ENCODE measurements at regions not wholly inside any gene's neighbourhood (a gene's known extent, or its start where the extent isn't known, plus 50 kb on each side); places are given as distances from the start of the nearest gene placed in this dataset.

- H3K23ac ChIP-seq (ENCODE audit: insufficient read length), result no peak overlapping the region
- no peaks in the 10 kb centered on the region for H3K4me1 ChIP-seq (replicated peaks in 1 of 4; ENCODE audit: control insufficient read depth in 3 of 4, insufficient read depth in 4 of 4, low read length in 3 of 4)
- H2AK5ac ChIP-seq (ENCODE audit: low read depth, low read length), result no peak overlapping the region
- no peak overlapping the region for H4K91ac ChIP-seq (replicated peaks; ENCODE audit: insufficient read length, low read length)
- no peaks in the 10 kb centered on the region for H3K27me3 ChIP-seq (replicated peaks in 1 of 4; ENCODE audit: control insufficient read depth in 3 of 4, extremely low read depth in 1 of 4, insufficient read depth in 3 of 4, low read length in 3 of 4)
- no peak overlapping the region for H3K27ac ChIP-seq (ENCODE audit: low read depth, low read length)
- no peak overlapping the region for H2BK12ac ChIP-seq (ENCODE audit: low read depth, low read length)
- H3K14ac ChIP-seq (ENCODE audit: insufficient read length), result no peak overlapping the region
- FAIRE-seq (no peak), DNase-seq (ENCODE audit: low read depth in 1 of 2, low spot score in 2 of 2) (no peak)
- no peak overlapping the region for H3K4me3 ChIP-seq (ENCODE audit: extremely low read depth in 1 of 4, insufficient read depth in 2 of 4, low read depth in 3 of 4, low read length in 4 of 4)
- H2BK120ac ChIP-seq (replicated peaks; ENCODE audit: low read depth, low read length), result no peak overlapping the region
- no peaks in the 10 kb centered on the region for H3K79me1 ChIP-seq (ENCODE audit: low read depth, low read length)
- ChIA-PET CTCF (ENCODE audit: partially characterized antibody) (no interaction called here), POLR2A (ENCODE audit: partially characterized antibody) (no interaction called here)
- no peak overlapping the region for H2BK20ac ChIP-seq (ENCODE audit: low read length)
- H3K4me2 ChIP-seq (ENCODE audit: insufficient read depth in 1 of 2, low read depth in 2 of 2, low read length in 2 of 2), result no peak overlapping the region
- H2BK5ac ChIP-seq (ENCODE audit: low read depth, low read length), result no peak overlapping the region
- H3K36me3 ChIP-seq (ENCODE audit: control insufficient read depth in 2 of 4, insufficient read depth in 4 of 4, low read length in 3 of 4), result no peaks in the 10 kb centered on the region
- H3K18ac ChIP-seq (ENCODE audit: extremely low read depth, low read length), result no peak overlapping the region
- no peak overlapping the region for H4K8ac ChIP-seq (ENCODE audit: extremely low read depth, insufficient read depth, low read length)
- H3K4ac ChIP-seq (replicated peaks; ENCODE audit: insufficient read length, low read depth, low read length), result no peak overlapping the region
- H2AFZ ChIP-seq (ENCODE audit: low read length), result no peak overlapping the region
- TF ChIP-seq PHF8 (conservative IDR thresholded peaks at IDR 0.05; ENCODE audit: low read depth, low read length), result no peak
- no peak for TF ChIP-seq SP2 (IDR thresholded peaks at IDR 0.05; ENCODE audit: low read length)
- no peak for TF ChIP-seq EGR1 (IDR thresholded peaks at IDR 0.05; ENCODE audit: borderline replicate concordance, low read depth, low read length)
- TF ChIP-seq ASH2L (IDR thresholded peaks at IDR 0.05; ENCODE audit: low read length), result no peak
- H3K9ac ChIP-seq (replicated peaks in 1 of 4; ENCODE audit: extremely low read depth in 1 of 4, low read depth in 3 of 4, low read length in 3 of 4), result no peak overlapping the region
- no peaks in the 10 kb centered on the region for H4K20me1 ChIP-seq (replicated peaks in 1 of 2; ENCODE audit: control insufficient read depth in 1 of 2, insufficient read depth in 2 of 2, low read length in 2 of 2)
- no peak overlapping the region for H2BK15ac ChIP-seq (ENCODE audit: low read length)
- H3K23me2 ChIP-seq (ENCODE audit: low read depth, low read length), result no peaks in the 10 kb centered on the region; the same call in 1 of the 2 replicates
- H3K9me3 ChIP-seq (ENCODE audit: insufficient read depth in 2 of 2, low read depth in 1 of 2, low read length in 1 of 2), result no peaks in the 10 kb centered on the region
- H3K56ac ChIP-seq (replicated peaks; ENCODE audit: insufficient read length, low read depth, low read length), result no peak overlapping the region
- no peaks in the 10 kb centered on the region for H3K79me2 ChIP-seq (ENCODE audit: control insufficient read depth in 1 of 2, insufficient read depth in 2 of 2, low read length in 2 of 2)
- no peak overlapping the region for H4K5ac ChIP-seq (ENCODE audit: insufficient read length, low read depth, low read length)
Observed at GRCh38 chr4:35966566-35966965, 277.7 kb downstream of the ARAP2 start.
